ENCODE measurements at regions not wholly inside any gene's neighbourhood (a gene's known extent, or its start where the extent isn't known, plus 50 kb on each side); places are given as distances from the start of the nearest gene placed in this dataset.
"Not testable (repeated sequence)": the region's sequence is repeated elsewhere in the genome, so short reads cannot be mapped to it uniquely, and the experiment has no call there.

DNA sequence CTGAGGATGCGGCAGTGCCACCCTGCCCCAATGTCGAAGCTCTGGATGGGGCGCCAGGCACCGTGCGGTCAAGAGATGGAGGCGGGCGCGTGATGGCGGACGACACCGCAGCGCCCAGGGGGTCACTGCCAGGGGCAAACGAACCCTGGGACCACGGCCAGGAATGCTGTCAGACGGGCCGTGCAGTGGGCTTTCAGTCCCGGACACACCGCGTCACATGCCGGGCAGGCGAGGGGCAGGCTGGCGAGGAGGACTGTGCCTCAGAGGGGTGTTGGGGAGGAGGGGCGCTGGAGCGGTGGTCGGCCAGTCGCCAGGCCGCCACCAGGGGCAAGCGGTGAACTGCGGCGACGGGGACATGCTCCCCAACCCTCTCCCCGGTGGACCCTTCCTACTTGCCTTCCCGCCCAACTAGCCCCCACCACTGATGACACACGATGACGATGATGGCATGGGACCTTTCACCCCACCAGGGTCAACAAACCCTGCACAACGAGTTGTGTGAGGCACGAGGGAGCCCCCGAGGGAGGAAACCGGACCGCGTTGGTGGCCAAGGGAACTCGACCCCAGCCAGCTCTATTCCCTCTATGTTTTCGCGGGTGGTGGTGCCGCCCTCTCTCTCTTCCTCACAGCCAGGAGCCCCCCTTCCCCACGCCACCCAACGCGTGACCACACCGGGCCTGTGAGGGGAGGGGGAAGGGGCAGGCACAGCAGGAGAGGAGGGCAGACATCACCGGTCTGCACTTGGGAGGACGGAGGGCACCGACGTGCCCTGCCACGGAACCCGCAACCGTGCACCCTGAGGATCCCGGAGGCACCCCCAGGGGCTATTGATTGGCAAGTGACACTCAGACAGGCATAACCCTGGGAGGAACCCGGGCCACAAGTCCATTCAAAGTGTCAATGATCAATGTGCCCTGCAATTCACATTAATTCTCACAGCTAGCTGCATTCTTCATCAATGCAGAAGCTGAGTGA lies 1960.9 kb upstream of the DEFB115 start:
- no peak for DNase-seq

DNA sequence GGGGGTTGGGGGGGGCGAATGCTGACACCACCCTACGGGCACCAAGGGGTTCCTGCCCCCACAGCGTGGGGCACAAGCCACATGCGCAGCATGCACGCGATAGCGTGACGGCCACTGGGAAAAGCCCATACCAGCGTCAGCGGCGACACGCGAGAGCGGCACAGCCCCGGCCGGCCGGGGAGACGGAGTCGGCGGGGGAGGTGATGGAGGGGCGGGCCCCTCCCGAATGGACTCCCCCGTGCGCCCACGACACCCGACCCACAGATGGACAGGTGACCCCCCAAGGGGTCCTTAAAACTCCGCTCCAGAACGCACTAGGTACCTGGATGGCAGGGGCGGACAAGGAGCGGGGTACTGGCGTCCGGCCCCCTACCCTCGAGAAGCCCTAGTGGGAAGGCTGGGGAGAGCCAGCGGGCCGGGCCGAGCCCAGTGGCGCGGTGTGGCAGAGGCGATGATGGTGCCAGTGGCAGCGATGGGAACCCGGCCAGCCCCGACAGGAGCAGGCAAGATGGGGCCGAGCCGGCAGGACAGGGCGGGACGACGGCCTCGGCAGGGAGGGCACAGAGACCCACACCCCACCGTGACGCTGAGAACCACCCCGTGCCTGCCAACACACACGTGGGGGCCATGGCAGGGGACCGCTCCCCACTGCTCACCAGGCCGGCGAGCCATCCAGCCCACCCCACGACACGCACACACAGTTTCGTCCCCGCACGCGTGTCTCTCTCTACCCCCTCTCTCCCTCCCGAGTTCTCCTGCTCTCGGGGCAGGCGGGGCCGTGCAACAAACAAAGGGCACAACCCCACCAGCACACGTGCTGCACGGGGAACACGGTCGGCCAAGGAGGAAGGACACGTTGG lies 1959.8 kb upstream of the DEFB115 start:
- DNase-seq, result no peak

DNA sequence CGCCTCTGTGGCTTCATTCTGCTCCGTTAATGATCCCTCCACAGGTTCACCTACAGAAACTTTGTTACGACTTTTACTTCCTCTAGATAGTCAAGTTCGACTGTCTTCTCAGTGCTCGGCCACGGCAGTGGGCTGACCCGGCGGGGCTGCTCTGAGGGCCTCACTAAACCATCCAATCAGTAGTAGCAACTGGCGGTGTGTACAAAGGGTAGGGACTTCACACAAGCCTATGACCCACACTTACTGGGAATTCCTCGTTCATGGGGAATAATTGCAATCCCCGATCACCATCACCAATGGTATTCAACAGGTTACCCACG lies 1959.2 kb upstream of the DEFB115 start:
- DNase-seq, result no peak

DNA sequence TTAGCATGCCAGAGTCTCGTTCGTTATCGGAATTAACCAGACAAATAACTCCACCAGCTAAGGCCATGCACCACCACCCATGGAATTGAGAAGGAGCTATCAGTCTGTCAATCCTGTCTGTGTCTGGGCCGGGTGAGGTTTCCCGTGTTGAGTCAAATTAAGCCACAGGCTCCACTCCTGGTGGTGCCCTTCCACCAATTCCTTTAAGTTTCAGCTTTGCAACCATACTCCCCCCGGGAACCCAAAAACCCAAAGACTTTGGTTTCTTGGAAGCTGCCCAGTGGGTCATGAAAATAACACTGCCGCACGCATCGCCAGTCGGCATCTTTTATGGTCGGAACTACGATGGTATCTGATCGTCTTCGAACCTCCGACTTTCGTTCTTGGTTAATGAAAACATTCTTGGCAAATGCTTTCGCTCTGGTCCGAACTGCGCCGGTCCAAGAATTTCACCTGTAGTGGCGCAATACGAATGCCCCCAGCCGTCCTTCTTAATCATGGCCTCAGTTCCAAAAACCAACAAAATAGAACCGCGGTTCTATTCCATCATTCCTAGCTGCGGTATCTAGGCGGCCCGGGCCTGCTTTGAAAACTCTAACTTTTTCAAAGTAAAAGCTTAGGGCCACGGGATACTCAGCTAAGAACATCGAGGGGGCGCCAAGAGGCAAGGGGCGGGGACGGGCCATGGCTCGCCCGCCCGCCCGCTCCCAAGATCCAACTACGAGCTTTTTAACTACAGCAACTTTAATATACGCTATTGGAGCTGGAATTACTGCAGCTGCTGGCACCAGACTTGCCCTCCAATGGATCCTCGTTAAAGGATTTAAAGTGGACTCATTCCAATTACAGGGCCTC lies 1958.5 kb upstream of the DEFB115 start:
- no peak for DNase-seq

DNA sequence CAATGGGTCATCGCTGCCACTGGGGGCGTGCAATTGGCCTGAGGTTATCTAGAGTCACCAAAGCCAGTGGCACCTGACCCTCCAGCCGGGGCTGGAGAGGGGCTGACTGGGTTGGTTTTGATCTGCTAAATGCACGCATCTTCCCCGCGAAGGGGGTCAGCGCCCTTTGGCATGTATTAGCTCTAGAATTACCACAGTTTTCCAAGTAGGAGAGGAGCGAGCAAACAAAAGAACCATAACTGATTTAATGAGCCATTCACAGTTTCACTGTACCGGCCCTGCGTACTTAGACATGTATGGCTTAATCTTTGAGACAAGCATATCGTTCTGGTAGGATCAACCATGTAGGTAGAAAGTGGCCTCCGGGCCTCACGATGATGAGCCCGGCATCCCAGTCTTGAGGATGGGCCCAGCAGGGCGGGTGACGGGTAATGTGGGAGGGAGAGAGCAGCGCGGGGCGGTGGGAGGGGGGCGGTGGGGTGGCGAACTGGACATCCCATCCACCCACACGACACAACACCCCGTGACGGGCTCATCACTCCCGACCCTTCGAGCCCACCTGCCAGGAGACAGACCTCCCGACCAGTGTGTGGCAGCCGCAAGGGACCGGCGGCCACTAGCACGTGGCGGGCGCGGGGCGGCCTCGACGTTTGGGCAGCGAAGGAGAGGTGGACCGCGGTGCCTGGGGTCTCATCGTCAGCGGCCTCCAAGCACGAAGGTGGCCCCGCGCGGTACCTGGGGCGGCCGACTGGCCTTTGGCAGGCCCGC lies 1957.5 kb upstream of the DEFB115 start:
- DNase-seq, result no peak

DNA sequence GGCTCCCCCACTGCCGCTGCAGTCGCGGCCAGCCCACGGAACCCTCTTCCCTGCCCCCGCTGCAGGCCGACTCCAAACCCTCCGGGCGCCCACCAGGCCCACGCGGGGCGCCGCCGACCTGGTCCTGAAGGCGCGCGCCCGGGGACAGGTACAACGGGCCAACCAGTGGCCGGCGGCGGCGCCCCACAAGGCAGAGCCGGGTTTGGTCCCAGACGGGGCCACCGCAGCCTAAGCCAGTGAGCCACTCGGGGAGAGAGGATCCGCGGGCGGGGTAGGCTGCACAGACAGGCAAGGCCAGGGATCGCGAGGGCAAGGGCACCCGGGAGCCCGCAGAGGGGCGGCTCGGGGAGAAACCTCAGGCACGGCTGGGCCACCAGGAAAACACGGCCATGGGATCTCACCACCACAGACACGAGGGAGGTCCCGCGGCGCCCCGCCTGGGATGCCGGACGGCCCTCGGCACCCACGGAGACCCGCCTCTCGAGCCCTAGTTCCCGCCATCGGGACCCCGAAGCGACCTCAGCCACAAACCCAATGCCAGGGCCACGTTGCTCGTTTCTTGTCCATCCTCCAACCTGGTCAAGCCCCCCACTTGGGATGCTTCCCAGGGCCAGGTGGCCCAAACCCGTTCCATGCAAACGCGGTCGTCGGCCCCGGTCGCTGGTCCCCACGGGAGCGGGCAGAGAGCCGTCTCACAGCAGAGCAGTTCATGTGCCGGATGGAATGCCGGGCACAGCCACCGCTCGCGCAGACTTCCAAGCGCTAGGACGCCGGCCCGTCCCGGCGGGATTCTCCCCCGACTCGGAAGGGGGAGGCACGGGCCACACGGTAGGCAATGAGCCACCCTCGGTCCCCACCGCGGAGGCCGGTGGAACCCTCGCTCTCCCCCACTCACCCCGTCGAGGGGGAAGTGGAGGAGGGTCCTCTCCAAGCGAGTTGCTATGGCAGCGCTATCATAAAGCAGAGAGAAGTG lies 1956.6 kb upstream of the DEFB115 start:
- DNase-seq, result no peak

DNA sequence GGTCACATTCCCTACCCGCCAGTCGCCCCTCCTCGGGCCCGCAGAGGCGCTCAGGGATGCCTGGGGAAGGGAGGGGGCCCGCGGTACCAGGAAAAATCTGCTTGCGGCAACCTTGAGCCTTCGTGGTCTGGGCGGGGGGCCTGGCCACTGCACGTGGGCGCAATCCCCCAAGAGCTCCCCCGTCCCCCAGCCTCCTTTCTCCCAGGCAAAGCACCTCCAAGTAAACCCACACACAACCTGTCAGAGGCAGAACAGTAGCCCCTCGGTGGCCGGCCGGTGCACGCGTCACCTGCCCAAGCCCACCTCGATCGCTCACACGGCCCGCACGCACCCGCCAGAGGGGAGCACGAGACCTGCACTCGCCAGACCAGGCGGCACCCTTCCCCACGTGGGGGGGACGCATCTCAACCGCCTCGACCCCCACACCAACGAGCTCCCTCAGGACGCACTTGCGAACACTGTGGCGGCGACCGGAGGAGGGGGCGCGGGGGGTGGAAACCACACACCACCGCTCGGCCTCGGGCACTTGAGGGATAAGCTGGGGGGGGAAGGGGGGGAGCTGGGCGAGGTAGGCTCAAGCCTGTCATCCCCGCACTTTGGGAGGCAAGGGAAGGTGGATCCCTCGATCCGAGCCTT lies 1955.7 kb upstream of the DEFB115 start:
- no peak for DNase-seq

DNA sequence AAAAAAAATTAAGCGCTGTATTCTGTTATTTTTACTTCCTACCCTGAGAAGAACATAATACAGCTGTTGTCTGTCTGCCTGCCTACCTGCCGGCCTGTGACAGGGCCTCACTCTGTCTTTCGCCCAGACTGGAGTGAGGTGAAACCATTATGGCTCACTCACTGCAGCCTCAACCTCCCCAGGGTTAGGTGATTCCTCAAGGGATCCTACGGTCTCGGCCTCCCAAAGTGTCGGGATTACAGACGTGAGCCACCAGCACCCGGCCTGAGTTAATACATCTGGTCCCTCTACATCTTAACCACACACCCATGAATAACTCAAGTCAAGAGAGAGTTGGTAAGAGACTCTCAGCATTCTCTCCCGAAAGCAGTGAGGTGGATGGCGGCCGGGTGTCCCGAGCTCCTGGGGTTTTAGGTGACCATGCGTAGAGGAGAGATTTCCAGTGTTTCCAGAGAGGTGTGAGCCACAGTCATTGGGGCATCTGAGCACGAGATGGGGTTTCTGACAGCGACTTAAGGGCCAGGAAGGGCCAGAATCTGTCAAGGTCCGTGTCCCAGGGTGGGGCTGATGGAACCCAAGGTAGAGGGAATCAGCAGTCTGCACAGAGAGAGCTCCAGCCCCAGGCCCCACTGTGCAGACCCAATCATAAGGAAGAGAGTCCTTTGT lies 1954.4 kb upstream of the DEFB115 start:
- no peak for DNase-seq

DNA sequence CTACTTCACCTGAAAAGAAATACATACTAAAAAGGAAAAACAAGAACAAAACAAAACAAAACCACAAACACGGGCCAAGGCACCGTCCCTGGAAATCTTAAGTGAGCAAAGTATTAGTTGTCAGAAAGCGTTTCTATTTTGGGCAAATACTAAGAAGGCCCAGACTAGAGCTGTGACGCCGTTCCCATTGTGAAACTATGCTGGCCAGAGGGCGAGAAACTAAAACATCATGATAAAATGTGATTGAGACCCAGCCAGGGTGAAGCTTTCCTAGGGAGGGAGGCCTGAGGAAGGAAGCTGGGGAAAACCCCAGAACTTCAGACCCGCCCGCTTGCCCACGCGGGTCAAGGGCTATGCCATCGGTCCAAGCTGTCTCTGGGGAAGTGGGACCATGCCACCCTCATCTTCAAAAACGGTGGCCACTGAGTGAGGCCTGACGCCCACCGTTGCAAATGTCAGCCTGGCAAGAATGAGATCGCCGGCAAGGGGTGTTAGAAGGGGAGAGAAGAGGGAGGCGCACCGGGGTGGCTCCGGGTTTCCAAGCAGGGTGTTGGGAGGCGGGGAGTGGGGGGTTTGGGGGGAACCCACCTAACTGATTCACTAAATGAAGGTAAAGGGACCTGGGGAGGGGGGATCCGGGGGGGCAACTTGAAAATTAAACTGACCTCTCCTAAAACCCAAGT lies 1950.9 kb upstream of the DEFB115 start:
- no peak for DNase-seq

DNA sequence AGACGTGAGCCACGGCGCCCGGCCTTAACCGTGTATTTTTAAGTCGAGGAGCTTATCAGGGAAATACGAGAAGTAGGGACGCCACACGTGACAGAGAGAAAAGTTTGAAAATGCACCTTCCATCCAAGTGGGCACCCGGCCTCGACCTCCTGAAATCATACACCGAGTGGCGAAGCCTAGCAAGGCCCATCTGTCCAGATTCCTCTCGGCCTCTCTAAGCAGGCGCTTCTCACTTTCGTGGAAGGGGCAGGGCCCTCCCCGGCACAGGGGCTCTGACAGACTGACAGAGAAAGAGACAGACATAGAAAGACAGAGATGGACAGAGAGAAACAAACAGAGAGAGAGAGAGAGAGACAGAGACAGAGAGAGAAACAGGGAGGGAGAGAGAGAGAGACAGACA lies 1950.0 kb upstream of the DEFB115 start:
- not testable (repeated sequence) for DNase-seq

DNA sequence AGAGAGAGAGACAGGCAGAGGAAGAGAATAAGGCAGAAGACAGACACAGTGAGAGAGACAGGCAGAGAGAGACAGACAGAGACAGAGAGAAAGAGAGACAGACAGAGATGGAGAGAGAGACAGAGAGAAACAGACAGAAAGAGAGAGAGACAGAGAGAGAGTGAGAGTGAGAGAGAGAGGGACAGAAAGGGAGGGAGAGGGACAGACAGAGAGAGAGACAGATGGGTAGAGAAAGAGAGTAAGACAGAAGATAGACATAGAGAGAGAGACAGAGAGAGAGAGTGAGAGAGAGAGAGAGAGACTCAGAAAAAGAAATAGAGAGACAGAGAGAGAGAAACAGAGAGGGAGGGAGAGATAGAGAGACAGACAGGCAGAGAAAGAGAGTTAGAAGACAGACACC lies 1948.5 kb upstream of the DEFB115 start:
- not testable (repeated sequence) for DNase-seq

DNA sequence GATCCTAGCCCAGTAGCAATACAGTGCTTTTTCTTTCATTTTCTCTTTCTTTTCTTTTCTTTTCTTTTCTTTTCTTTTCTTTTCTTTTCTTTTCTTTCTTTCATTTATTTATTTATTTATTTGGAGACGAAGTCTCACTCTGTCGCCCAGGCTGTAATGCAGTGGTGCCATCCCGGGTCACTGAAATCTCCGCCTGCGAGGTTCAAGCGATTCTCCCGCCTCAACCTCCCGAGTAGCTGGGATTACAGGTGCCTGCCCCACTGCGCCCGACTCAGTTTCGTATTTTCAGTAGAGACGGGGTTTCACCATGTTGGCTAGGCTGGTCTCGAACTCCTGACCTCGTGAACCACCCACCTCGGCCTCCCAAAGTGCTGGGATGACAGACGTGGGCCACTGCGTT lies 1948.0 kb upstream of the DEFB115 start:
- not testable (repeated sequence) for DNase-seq

DNA sequence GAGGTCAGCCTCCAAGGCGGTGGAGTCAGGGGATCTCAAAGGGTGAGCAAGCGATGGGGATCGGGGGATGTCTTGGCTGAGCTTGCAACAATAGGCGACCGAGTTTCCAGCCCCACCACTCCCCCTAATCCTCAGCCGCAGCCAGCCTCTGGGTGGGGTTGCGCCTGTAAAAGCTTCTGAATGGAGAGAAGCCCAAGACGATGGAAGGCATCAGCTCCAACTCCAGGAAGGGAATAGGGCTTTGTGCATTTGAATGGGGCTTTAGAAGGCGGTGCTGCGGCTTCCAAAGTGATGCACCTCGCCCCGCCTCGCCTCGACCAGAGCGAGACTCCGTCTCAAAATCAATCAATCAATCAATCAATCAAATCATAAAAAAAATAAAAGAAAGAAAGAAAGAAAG lies 1946.4 kb upstream of the DEFB115 start:
- not testable (repeated sequence) for DNase-seq

DNA sequence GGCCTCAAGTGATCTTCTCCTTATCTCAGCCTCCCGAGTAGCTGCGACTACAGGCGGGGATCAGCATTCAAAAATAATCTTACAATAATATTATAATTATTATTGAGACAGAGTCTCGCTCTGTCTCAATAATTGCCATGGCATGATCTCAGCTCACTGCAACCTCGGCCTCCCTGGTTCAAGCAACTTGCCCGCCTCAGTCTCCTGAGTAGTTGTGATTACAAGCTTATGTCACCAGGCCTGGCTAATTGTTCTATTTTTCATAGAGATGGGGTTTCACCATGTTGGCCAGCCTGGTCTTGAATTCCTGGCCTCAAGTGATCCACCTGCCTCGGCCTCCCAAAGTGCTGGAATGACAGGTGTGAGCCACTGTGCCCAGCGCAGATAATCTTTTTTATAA lies 1944.8 kb upstream of the DEFB115 start:
- DNase-seq, result not testable (repeated sequence)

DNA sequence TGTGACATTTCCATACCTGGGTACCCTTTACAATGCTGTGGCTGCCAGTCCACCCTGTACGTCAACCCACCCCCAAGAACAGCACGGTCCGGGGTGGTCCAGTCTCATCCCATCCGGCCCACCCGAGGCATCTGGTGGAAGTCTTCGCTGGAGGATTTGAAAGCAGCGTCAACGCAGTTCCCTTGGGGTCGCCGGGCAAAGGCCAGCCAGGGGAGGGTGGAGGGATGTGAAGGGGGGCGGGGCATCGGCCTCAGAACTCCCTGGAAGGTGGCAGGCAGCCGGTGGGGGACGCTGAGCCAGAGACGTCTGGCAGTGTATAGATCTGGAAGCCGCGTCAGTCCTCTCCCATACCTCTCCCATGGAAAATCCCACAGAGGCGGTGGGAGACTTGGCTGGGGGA lies 1944.0 kb upstream of the DEFB115 start:
- DNase-seq, result no peak

DNA sequence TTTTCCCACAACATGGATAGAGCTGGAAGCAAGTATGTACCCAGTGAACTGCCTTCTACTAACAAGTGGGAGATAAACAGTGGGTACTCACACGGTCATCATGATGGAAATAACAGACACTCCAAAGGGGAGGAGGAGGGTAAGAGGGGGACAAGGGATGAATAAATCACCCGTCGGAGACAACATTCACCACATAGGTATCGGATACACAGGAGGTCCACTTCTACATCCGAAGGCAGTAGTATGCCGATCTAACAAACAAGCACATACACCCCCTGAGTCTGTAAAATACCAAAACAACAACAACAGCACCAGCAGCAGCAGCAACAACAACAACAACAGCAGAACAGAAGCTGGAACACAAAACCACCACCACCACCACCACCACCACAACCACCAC lies 1943.2 kb upstream of the DEFB115 start:
- no peak for DNase-seq

DNA sequence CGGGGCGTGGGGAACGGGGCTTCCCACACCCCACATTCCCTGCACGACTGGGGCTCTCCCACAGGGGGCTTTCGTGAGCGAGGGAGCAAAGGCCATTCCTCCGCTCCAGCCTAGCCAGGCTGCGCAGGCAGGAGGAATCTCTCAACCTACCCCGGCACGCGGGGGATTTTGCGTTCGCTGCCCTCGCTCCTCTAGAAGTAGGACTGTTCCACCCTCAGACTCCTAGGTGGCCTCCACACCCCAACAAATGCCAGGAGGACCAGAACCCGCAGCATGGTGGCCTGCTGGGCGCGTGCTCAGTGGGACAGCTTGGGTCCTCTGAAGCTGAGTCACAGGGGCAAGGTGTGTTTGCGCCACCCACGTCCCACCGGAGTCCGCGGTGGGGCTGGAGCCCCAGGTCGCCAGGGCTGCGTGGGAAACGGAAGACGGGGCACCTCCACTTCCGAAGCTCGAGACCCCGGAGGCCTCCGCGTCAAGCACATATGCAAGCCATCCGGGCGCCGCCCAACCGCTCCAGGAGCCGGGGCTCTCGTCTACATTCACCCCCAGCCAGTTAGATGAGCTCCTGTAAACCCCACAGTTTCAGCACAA lies 1938.5 kb upstream of the DEFB115 start:
- no peak for DNase-seq

DNA sequence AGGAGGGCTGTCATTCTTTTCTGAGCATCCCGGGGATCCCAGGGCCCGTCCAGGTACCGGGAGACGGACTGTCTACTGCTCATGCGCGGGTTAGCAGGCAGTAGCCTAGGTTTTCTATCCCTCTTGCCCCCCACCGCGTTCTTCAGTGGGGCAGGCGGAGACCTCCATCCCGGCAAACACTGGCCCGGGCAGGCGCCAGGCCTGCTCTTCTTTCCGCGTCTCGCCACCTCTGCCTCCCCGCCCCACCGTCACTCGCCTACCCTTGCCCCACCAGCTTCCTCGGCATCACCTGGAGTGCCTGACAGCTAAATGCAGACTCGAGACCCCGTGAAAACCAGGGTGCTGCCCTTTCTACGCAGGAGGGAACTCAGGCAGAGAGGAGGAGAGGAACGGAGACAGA lies 1937.7 kb upstream of the DEFB115 start:
- DNase-seq, result no peak

Data from NCI-H510A (cell line).